GM12875 (cell line): ENCODE measurements at regions not wholly inside any gene's neighbourhood (a gene's known extent, or its start where the extent isn't known, plus 50 kb on each side); places are given as distances from the start of the nearest gene placed in this dataset.

ENCODE experiments used
- H3K4me3 ChIP-seq: one replicate; pipeline ENCODE4 v1.5.1; 2011; ENCODE audit warnings: low read depth, low read length, control low read depth
- TF ChIP-seq, protein P1 (sequence below): IDR thresholded peaks from 2 replicates; pipeline ENCODE4 v1.5.1; 2011; ENCODE audit warnings: low read depth, mild to moderate bottlenecking, control low read depth, inconsistent platforms, low read length, moderate library complexity, borderline replicate concordance; ENCODE audit not compliant: insufficient read depth

DNA sequence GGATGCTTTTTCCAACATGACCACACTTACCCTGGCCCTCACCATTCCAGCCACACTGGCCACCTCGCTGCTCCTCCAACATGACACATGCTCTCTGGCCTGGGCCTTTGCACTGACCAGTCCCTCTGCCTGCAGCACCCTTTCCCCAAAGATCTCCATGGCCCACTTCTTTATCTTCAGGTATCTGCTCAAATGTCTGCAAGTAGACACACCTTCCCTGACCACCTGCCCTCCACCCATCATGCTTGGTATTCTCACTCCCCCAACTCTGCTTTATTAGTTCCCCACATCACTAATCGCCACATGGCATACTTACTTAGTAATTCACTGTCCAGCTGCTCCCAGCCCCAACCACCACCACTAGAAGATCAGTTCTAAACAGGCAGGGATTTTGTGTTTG is 214.2 kb downstream of the BCL11A start:
- no peak overlapping the region for H3K4me3 ChIP-seq
- TF ChIP-seq, protein P1, sequence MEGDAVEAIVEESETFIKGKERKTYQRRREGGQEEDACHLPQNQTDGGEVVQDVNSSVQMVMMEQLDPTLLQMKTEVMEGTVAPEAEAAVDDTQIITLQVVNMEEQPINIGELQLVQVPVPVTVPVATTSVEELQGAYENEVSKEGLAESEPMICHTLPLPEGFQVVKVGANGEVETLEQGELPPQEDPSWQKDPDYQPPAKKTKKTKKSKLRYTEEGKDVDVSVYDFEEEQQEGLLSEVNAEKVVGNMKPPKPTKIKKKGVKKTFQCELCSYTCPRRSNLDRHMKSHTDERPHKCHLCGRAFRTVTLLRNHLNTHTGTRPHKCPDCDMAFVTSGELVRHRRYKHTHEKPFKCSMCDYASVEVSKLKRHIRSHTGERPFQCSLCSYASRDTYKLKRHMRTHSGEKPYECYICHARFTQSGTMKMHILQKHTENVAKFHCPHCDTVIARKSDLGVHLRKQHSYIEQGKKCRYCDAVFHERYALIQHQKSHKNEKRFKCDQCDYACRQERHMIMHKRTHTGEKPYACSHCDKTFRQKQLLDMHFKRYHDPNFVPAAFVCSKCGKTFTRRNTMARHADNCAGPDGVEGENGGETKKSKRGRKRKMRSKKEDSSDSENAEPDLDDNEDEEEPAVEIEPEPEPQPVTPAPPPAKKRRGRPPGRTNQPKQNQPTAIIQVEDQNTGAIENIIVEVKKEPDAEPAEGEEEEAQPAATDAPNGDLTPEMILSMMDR, result no peak

DNA sequence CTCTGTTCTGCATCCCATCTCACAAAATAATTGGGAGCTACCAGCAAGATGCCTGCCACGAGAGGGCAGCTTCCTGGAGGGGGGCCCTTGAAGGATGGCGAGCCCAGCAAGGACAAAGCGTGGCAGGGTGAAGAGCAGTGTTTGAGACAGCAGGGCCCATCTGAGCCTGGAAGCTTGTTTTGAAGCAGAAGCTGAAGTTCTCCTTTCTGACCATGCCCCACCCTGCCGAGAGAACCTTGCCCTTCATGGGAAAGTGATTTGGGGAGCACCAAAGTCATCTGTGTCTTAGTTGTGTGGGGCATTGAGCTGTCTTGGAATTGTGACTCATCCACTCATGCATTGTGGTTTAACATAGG is 216.3 kb downstream of the BCL11A start:
- no peak overlapping the region for H3K4me3 ChIP-seq
- TF ChIP-seq, protein P1, result peak; percentile 14; the same call in 1 of the 2 replicates

DNA sequence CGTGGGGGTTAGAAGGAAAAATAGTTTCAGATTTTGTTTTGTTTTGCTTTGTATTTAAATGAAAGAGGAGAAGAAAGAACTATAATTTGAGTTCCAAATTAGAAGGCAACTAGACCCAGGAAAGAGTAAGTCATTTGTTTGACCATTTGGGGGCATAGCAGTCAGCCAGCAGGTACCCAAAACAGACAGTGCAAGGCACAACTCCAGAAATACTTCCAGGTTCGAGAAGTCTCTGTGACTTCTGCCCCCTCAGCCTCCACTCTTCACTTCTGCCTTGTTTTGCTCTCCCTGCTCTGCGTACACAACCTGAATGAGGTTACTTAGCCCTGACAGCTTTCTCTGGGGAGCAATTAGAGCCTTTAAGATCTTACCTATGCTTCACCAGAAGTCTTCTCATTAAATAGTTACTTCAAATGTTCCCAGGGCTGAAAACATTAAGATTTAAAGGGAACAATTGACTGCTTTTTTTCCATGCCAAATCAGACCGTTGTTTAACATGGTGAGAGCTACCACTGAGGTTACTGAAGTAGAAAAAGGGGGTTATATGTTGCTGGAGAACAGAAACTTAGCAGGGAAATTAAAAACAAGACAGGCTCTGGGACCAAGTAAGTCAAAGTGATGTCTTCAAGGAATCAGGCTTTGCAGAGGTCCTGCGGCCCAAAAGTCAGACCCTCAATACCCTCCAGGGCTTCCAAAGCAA is 216.9 kb downstream of the BCL11A start:
- no peak overlapping the region for H3K4me3 ChIP-seq
- TF ChIP-seq, protein P1, result 0 out of 2 replicates have a peak, but pooled peaks have one; percentile 21

DNA sequence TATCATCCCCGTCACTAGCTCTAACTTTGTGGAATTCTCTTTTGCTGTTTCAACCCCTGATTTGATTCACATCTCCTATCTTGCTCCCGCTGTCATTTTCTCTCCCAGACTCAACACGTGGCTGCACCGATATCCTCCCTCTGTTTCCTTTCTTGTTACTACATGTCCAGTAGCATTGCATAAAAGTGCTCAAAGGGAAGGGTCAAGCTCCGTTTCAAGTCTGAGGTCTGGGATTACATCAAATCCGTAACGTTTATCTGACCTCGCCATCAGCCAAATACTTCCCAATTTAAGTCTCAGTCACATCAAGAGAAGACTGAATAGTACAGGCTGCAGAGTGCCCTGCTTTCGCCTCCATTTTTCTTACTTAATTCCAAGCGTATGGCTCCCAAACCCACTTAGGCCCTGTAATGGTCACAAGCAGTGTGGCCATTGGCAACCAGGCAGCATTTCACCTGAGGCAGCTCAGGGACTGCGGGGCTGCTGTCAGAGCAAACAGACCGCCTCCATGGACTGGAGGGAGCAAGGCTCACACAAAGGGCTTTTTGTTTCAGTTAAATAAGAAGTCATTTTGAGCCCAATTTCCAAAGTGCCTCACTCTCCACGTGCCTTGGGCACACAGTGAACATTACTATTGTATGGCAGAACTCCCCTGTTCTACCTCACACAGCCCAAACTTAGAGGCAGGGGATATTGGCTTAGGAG is 217.8 kb downstream of the BCL11A start:
- TF ChIP-seq, protein P1, result no peak
- H3K4me3 ChIP-seq, result no peak overlapping the region

DNA sequence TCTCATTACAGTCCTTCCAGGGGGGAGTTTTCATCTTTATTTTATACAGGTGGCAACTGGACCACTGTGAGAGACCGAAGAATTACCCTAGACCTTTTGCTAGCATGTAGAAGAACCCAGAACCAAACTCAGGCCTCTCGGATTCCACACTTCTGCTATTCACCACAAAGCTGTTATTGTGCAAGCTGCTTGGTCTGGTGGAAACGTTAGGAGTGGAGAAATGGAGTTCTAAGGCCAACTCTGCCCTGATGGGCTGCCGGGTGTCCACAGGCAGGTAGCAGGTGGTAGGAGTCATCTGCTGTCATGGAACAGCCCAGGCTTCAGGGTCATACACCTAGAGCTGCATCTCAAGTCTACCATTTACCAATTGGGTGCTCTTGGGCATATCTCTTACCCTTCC is 218.8 kb downstream of the BCL11A start:
- TF ChIP-seq, protein P1, result no peak
- no peak overlapping the region for H3K4me3 ChIP-seq

DNA sequence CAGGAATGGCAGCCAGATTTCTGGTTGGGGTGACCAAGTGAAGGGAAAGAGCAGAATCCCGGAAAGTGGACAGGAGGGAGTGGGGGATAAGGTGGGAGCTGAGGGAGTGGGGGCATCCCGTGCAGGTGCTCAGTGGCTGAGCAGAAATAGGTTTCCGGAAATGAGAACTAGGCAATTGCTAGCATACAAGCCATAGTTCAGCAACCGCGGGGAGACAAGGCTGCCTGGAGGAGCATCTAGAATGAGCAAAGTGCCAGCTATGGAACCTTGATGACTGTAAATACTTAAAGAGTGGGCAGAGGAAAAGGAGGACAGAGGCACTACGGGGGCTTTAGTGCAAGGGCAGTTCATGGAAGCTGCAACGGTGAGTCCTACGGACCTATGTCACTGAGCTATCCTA is 220.2 kb downstream of the BCL11A start:
- TF ChIP-seq, protein P1, result no peak
- no peak overlapping the region for H3K4me3 ChIP-seq
